ENCODE measurements at regions not wholly inside any gene's neighbourhood (a gene's known extent, or its start where the extent isn't known, plus 50 kb on each side); places are given as distances from the start of the nearest gene placed in this dataset.

DNA sequence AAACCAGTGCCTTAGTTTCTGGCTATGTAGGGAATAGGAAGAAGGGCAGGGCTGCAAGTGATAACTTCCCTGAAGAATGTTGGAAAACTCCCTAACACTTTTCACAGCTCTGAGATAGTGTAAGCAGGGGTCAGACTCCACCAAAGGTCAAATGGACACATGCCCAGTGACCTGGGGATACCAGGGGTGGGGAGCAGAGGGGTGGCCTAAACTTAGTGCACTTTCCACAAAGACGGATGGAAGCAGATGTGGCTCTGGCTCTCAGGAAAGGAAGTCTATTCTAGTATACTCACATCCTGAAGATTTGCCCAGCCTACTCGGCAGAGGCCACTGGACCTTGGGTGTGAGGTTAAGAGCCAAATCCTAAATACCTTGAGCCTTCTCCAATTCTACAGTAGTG lies 285.8 kb downstream of the NUAK1 start:
- no peak for DNase-seq
- intact Hi-C loops (cut with DNase I) = no loop called here
- TF ChIP-seq, protein P1, sequence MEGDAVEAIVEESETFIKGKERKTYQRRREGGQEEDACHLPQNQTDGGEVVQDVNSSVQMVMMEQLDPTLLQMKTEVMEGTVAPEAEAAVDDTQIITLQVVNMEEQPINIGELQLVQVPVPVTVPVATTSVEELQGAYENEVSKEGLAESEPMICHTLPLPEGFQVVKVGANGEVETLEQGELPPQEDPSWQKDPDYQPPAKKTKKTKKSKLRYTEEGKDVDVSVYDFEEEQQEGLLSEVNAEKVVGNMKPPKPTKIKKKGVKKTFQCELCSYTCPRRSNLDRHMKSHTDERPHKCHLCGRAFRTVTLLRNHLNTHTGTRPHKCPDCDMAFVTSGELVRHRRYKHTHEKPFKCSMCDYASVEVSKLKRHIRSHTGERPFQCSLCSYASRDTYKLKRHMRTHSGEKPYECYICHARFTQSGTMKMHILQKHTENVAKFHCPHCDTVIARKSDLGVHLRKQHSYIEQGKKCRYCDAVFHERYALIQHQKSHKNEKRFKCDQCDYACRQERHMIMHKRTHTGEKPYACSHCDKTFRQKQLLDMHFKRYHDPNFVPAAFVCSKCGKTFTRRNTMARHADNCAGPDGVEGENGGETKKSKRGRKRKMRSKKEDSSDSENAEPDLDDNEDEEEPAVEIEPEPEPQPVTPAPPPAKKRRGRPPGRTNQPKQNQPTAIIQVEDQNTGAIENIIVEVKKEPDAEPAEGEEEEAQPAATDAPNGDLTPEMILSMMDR (IDR thresholded peaks at IDR 0.05; ENCODE audit: borderline replicate concordance, extremely low read depth, insufficient read depth) = no peak
- Histone ChIP-seq H3K27me3 (ENCODE audit: control insufficient read depth, insufficient read depth, low read length) (no peaks in the 10 kb centered on the region), H3K9me3 (ENCODE audit: control insufficient read depth in 2 of 3, insufficient read depth in 1 of 3, low read length in 3 of 3) (no peaks in the 10 kb centered on the region), H3K27ac (ENCODE audit: low read depth in 2 of 2, low read length in 2 of 2) (no peak overlapping the region), H3K4me3 (ENCODE audit: low read length in 3 of 3) (no peak overlapping the region), H3K4me1 (ENCODE audit: control insufficient read depth in 2 of 3, insufficient read depth in 2 of 3, low read depth in 1 of 3, low read length in 3 of 3) (no peaks in the 10 kb centered on the region), H3K9ac (ENCODE audit: low read length in 3 of 3) (no peak overlapping the region), H3K36me3 (ENCODE audit: control insufficient read depth in 2 of 3, insufficient read depth in 3 of 3, low read length in 3 of 3) (no peaks in the 10 kb centered on the region)
- FAIRE-seq = no peak

DNA sequence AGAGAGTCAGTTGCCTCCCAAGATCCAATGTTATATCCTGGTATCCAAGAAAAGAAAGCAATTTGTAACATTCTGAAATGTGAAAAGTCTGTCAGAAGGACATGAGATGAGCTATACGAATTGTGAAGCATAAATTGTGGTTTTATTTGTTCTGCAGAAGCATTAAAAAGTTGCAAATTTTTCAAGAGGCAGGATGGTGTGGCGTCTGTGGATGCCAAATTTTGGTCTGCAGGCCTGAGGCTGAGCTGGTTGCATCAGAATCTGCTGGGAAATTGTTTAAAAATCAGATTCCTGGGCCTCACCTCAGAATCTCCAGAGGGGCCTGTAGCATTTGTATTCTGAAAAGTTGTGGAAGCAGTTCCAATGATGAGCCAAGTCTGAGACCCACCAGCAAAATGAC lies 284.7 kb downstream of the NUAK1 start:
- TF ChIP-seq, protein P1 (IDR thresholded peaks at IDR 0.05; ENCODE audit: borderline replicate concordance, extremely low read depth, insufficient read depth) = no peak

DNA sequence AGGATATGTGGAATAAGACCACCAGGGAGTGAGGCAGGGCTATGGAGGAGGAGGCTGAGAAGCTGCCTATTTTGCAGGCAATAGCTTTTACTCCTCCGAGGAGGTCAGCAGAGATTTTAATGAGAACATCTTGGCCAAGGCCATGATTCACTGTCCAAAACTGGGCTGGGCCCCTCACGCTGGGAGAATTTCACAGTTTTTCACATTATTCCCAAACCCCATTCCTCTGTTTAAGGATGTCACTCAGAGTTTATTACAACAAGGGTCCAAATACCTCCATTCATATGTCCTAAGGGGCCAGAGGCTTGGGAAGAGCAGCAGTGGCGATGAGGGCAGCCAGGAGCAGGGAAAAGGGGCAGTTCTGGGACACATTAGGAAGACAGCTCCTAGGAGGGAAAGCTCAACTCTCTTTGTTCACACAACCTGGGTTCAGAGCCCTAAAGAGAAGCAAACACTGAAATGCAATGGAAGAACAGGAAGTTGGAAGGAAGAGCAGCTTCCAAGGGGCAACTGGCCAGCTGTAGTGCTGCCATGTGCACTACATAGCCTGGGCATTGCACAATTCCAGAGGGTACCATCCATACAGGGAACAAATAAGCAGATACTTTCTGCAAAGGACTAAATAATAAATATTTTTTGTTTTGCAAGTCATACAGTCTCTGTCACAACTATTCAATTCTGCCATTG lies 283.2 kb downstream of the NUAK1 start:
- Histone ChIP-seq H3K27ac (ENCODE audit: low read depth in 2 of 2, low read length in 2 of 2) (no peak overlapping the region), H3K27me3 (ENCODE audit: control insufficient read depth, insufficient read depth, low read length) (no peaks in the 10 kb centered on the region), H3K9me3 (ENCODE audit: control insufficient read depth in 2 of 3, insufficient read depth in 1 of 3, low read length in 3 of 3) (no peaks in the 10 kb centered on the region), H3K36me3 (ENCODE audit: control insufficient read depth in 2 of 3, insufficient read depth in 3 of 3, low read length in 3 of 3) (no peaks in the 10 kb centered on the region), H3K9ac (ENCODE audit: low read length in 3 of 3) (no peak overlapping the region), H3K4me3 (ENCODE audit: low read length in 3 of 3) (no peak overlapping the region), H3K4me1 (ENCODE audit: control insufficient read depth in 2 of 3, insufficient read depth in 2 of 3, low read depth in 1 of 3, low read length in 3 of 3) (no peaks in the 10 kb centered on the region)
- FAIRE-seq = no peak
- TF ChIP-seq, protein P1 (IDR thresholded peaks at IDR 0.05; ENCODE audit: borderline replicate concordance, extremely low read depth, insufficient read depth) = no peak
- intact Hi-C loops (cut with DNase I) = no loop called here
- no peak for DNase-seq

More for the DNA sequence above, 284.7 kb downstream of the NUAK1 start:
- Histone ChIP-seq H3K27ac (ENCODE audit: low read depth in 2 of 2, low read length in 2 of 2) (no peak overlapping the region), H3K27me3 (ENCODE audit: control insufficient read depth, insufficient read depth, low read length) (no peaks in the 10 kb centered on the region), H3K4me1 (ENCODE audit: control insufficient read depth in 2 of 3, insufficient read depth in 2 of 3, low read depth in 1 of 3, low read length in 3 of 3) (no peaks in the 10 kb centered on the region), H3K9ac (ENCODE audit: low read length in 3 of 3) (no peak overlapping the region), H3K36me3 (ENCODE audit: control insufficient read depth in 2 of 3, insufficient read depth in 3 of 3, low read length in 3 of 3) (no peaks in the 10 kb centered on the region), H3K4me3 (ENCODE audit: low read length in 3 of 3) (no peak overlapping the region), H3K9me3 (ENCODE audit: control insufficient read depth in 2 of 3, insufficient read depth in 1 of 3, low read length in 3 of 3) (no peaks in the 10 kb centered on the region)
- DNase-seq (no peak), FAIRE-seq (no peak)
- intact Hi-C loops (cut with DNase I) = no loop called here

DNA sequence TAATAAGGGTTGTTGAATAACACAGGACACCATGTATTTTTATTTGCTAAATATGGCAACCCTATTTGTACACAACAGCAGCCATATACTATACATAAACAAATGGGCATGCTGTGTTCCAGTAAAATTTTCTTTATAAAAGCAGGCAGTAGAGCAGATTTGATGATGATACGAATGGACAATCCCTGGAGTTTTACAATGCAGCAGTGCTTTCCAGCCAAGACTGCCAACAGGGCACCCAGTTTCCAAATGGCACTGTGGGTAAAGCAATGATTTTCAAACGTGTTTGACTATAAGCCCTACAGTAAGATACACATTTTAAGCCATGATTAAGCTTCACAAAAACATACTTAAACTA lies 282.7 kb downstream of the NUAK1 start:
- H3K9ac ChIP-seq (ENCODE audit: low read length in 3 of 3) = no peak overlapping the region
- H3K9me3 ChIP-seq (ENCODE audit: control insufficient read depth in 2 of 3, insufficient read depth in 1 of 3, low read length in 3 of 3) = no peaks in the 10 kb centered on the region
- intact Hi-C loops (cut with DNase I) = no loop called here
- no peak overlapping the region for H3K4me3 ChIP-seq (ENCODE audit: low read length in 3 of 3)
- TF ChIP-seq, protein P1 (IDR thresholded peaks at IDR 0.05; ENCODE audit: borderline replicate concordance, extremely low read depth, insufficient read depth) = no peak
- no peak overlapping the region for H3K27ac ChIP-seq (ENCODE audit: low read depth in 2 of 2, low read length in 2 of 2)
- H3K4me1 ChIP-seq (ENCODE audit: control insufficient read depth in 2 of 3, insufficient read depth in 2 of 3, low read depth in 1 of 3, low read length in 3 of 3) = no peaks in the 10 kb centered on the region
- FAIRE-seq (no peak), DNase-seq (no peak)
- no peaks in the 10 kb centered on the region for H3K36me3 ChIP-seq (ENCODE audit: control insufficient read depth in 2 of 3, insufficient read depth in 3 of 3, low read length in 3 of 3)
- no peaks in the 10 kb centered on the region for H3K27me3 ChIP-seq (ENCODE audit: control insufficient read depth, insufficient read depth, low read length)

Measured in kidney (tissue), 13 donors.